ENCODE measurements at regions not wholly inside any gene's neighbourhood (a gene's known extent, or its start where the extent isn't known, plus 50 kb on each side); places are given as distances from the start of the nearest gene placed in this dataset.
A peak's percentile ranks its signal among the peaks of the same experiment; 100 is the strongest.
"Not testable (repeated sequence)": the region's sequence is repeated elsewhere in the genome, so short reads cannot be mapped to it uniquely, and the experiment has no call there.

DNA sequence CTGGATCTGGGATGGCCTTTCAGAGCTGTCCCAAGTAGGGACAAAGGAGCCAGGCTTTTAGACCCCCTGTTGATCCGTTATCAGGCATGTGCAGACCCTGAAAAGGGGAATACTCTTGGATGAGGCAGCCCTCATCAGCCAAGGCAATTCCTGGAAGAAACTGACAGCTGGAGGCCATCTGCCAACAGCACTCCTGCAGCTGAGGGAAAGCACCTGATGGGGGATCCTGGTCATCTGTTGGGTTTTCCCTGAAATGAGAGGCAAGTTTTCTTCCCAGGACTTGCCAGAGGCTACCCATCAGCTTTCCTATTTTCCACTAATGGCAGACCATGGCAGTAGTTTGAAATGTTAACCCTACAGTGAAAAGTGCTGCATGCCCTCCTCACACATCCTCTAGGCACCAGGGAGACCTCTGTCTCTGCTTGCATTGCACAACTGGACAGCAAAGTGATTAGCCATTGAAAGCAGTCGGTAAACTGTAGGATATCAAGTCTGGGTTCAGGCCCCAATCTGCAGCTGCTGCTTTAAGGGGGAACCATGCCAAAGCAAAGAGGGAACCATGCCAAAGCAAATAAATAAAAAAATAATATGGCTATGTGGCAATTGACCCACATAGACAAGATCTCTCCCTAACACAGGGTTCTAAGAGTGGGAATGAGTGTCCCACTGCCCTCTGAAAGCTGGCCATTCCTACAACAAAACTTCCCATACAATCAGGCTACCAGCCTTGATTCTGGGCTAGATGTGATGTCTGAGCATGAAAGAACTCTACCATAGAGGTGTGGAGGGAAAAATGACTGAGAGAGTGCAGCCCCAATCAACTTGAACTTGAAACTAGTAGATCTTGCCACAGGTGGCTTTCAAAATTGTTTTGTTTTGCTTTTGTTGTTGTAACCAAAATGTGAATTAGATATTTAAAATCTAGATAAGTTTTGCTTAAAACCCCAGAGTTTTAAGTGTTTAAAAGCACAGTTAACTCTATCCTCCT lies 232.0 kb upstream of the STT3B start:
- peak; percentile 80 for DNase-seq

GRCh38 chr3:31302343-31302742 lies 230.4 kb upstream of the STT3B start:
- no peak for DNase-seq

DNA sequence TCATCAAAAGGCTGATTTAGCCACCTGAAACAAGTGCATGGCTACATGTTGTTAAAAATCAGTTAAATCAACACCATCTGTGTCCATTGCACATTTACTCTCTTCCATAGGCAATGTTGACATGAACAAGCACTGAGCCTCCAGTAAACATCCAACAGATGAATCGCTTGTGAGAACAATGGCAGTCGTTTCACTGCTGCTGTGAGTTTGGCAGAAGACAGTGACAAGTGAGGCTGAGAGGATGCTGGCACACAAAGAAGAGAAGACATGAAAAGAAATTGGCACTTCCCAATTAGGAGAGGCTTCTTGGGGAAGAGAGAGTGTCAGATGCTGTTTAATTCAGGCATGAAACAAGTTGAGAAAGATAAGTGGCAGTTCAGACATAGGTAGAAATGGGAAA lies 227.4 kb upstream of the STT3B start:
- peak; percentile 7 for DNase-seq

DNA sequence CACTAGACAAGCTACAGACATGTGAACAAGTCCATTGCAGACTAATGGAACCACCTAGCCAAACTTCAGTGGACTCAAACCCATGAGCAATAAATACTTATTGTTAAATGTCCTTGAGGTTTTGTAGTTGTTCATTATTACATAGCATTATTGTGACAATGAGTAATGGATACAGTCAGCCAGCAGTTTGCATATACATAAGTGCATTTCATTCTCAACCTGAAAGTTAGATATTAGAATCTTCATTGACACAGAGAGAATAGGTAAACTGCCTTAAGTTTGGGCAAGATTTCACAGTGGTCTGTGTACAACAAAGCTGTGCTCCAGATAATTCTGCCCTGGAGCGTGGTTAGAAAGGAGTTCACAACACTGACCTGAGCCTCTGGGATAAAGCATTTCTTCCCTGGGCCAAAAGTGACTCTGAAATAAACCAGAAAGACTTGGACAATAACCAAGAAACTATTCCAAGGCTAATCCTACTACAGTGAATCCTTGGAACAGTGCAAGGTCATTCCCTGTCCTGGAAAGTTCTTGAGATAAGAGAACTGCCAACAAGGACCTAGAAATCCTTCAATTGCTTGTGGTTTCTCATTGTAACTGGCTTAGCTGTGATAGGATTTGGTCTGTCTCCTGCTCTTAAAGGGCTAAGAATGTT lies 225.5 kb upstream of the STT3B start:
- DNase-seq = no peak

DNA sequence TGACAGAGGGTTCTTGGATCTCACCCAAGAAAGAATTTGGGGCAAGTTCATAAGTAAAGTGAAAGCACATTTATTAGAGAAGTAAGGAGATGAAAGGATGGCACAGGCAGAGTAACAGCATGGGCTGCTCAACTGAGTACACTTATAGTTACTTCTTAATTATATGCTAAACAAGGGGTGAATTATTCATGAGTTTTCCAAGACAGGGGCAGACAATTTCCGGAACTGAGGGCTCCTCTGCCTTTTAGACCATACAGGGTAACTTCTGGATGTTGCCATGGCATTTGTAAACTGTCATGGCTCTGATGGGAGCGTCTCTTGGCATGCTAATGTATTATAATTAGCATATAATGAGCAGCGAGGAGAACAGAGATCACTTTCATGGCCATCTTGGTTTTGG lies 221.2 kb upstream of the STT3B start:
- no peak for DNase-seq

- no peak for DNase-seq
Observed at GRCh38 chr3:31312400-31312799, 220.3 kb upstream of the STT3B start.

- no peak for DNase-seq
Observed at GRCh38 chr3:31314258-31314657, 218.5 kb upstream of the STT3B start.

- DNase-seq = no peak
Observed at GRCh38 chr3:31319332-31319731, 213.4 kb upstream of the STT3B start.

GRCh38 chr3:31321620-31322019 lies 211.1 kb upstream of the STT3B start:
- no peak for DNase-seq

DNA sequence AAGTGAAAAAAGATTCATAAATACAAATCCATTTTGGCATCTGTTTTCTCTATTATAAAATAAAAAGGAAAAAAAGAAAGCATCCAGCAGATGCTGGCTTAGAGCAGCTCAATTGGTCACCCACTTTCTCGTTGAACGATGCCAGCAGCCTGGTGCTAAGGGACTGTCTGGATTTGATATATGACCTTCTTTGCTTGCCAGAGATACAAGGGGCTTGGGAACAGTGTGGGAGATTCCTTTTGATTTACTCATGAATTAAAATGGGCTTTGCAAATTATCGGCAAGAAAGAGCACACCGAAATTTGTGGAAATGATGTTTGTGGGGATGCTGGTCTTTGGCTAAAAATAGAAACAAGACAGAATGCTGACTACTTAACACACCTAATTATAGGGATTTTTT lies 210.3 kb upstream of the STT3B start:
- no peak for DNase-seq

DNA sequence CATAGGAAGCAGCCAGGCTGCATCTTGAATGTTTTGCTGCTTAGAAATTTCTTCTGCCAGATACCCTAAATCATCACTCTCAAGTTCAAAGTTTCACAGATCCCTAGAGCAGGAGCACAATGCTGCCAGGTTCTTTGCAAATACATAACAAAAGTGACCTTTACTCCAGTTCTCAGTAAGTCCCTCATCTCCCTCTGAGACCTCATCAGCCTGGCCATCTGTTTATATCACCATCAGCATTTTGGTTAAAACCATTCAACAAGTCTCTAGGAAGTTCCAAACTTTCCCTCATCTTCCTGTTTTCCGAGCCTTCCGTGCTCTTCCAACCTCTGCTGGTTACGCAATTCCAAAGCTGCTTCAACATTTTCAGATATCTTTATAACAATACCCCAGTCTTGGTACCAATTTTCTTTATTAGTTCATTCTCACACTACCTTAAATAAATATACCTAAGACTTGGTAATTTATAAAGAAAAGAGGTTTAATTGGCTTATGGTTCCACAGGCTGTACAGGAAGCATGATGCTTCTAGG lies 204.8 kb upstream of the STT3B start:
- DNase-seq = not testable (repeated sequence)

GRCh38 chr3:31331278-31331677 lies 201.4 kb upstream of the STT3B start:
- DNase-seq = no peak

DNA sequence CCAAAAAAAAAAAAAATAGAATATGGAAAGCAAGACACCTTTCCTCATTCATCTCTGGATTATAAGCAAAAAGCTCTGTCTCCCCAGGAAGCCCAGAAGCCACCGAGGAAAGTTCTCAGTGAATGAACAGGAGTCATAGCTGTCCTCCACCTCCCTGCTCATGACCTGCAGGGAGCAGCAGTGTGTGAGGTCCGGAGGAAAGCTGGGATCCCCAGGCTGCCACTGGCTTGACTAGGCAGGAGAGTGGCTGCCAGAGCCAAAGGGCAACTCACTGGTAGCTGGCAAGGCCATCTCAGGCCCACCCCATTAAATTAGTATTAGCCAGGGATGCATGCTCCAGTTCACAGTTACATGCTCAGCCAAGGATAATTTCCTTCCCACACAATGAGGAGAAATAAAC lies 191.6 kb upstream of the STT3B start:
- DNase-seq = no peak

- no peak for DNase-seq
Observed at GRCh38 chr3:31343075-31343474, 189.7 kb upstream of the STT3B start.

GRCh38 chr3:31345581-31345980 lies 187.1 kb upstream of the STT3B start:
- DNase-seq = no peak

DNA sequence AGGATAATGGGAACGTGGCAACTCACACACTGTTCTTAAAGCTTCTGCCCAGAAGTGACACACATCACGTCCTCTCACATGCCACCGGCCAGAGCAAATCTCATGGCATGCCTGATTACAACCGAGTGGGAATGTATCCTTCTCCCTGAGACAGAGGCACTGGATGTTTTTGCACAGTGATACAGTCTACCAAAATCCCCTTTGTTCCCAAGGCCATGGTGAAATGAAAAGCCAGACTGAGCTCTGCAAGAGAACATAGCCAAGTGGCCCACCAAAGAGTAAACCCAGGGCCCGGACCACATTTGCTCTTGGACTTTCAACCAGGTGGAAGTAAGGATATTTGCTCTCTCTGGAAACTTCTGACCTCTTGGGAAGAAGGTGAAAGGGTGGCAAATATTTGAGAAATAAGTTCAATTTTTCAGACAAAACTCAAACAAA lies 186.2 kb upstream of the STT3B start:
- DNase-seq = no peak

DNA sequence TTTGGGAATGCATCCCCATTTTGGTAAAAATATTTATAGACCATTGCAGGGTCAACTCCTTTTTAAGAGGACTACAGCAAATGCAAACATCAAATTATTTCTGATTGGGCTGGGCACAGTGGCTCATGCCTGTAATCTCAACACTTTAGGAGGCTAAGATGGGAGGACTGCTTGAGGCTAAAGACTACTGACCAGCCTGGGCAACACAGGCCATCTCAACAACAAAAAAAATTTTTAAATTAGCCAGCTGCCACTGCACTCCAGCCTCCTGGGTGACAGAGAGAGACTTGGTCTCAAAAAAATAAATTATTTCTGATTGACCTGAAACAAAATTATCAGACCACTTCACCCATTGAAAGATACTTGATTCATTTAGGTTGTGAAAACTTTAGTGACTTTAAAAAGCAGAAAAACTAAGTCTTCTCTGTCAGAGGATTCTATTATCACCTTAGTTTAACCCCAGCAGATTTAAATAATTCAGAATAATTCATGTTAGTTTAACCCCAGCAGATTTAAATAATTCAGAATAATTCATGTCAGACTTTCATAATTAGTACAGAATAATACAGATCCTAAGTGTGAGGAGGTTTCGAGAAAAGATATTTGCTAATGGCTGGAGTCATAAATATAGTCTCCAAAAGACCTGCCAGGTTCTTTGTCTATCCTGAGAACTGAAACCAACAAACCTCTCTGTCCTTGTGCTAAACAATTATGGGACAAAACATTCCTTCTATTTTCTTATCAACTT lies 183.6 kb upstream of the STT3B start:
- no peak for DNase-seq

- no peak for DNase-seq
Observed at GRCh38 chr3:31350307-31350706, 182.4 kb upstream of the STT3B start.

DNA sequence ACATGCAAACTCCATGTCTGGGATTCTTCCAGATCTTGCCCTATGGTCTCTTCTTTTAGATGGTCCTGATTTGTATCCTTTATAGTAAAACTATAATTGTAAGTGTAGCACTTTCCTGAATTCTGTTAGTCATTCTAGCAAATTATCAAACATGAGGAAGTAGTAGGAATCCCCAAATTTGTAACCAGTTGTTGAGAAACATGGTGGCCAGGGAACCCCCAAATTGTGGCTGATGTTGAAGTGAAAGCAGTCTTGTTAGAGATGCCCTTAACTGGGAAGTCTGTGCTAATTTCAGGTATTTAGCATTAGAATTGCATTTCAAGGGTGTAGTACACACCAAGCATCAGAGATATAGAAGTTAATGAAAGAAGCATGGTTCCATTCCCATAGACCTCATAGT lies 180.4 kb upstream of the STT3B start:
- DNase-seq = no peak

DNA sequence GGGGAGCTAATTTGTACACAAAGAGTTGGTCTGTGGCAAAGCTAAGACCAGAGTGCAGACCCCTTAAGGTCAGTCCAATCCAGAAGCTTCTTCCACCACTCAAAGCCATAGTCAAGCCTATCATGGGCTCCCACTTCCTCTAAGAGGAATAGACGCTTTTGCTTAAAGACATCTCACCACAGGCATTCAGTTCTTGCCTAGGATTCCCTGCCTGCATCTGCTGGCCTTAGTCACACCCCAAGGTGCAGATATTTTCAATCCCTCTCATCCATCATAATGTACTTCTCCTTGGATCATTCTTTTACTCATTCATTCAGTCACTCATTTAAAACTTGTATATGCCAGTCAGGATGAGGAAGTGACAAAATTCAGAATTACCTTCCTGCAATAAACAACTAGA lies 179.6 kb upstream of the STT3B start:
- DNase-seq = no peak

DNA sequence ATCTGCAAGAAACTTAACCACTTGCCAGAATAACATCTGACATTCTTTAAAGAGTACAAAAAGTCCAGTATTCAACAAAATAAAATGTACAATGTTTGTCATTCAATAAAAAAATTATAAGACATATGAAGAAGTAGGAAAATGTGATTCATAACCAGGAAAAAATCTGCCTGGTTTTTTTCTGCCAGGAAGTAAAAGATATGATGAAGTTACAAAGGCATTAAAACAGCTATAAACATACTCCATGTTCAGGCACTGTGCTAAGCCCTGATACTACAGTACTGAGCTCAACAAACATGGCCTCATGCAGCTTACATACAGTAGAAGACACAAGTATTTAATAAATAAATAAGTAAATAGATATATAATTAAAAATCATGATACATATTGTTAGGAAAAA lies 178.4 kb upstream of the STT3B start:
- no peak for DNase-seq

DNA sequence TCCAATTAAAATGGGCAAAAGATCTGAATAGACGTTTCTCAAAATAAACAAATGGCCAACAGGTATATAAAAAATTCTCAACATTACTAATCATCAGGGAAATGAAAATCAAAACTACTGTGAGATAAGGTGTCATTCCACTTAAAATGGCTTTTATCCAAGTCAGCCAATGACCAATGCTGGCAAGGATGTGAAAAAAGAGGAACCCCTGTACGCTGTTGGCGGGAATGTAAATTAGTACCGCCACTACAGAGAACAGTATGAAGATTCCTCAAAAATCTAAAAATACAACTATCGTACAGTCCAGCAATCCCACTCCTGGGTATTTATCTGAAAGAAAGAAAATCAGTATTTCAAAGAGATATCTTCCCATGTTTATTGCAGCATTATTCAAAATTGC lies 176.9 kb upstream of the STT3B start:
- DNase-seq = no peak

- no peak for DNase-seq
Observed at GRCh38 chr3:31356941-31357340, 175.8 kb upstream of the STT3B start.
